Transverse colon (tissue), 4 donors: ENCODE measurements at regions not wholly inside any gene's neighbourhood (a gene's known extent, or its start where the extent isn't known, plus 50 kb on each side); places are given as distances from the start of the nearest gene placed in this dataset.

Experiments used
- DNase-seq: peaks from one replicate; pipeline ENCODE4 v3.0.0-alpha.2; 2019
- H3K27ac ChIP-seq, 4 donors: fragments of 200-600 bp; sonication (generic); 2 replicates each; pipeline ENCODE4 v1.5.1; 2016 to 2018; ENCODE audit warnings: inconsistent platforms in 4 of 4
- H3K27me3 ChIP-seq: fragments of 200-600 bp; sonication (generic); 2 replicates; pipeline ENCODE4 v1.5.1; 2017; ENCODE audit warnings: inconsistent platforms
- H3K36me3 ChIP-seq, 4 donors: fragments of 200-600 bp; sonication (generic); 2 replicates each; pipeline ENCODE4 v1.5.1; 2017 to 2019; ENCODE audit warnings: inconsistent platforms in 4 of 4
- H3K4me1 ChIP-seq, 4 donors: fragments of 200-600 bp; sonication (generic); 2 replicates each; pipeline ENCODE4 v1.5.1; 2017 to 2020; ENCODE audit warnings: inconsistent platforms in 4 of 4
- H3K4me3 ChIP-seq, 4 donors: fragments of 200-600 bp; sonication (generic); 1 replicate in 1 of 4; 2 replicates in 3 of 4; pipeline versions ENCODE4 v1.5.1 to v1.6.1; 2017 to 2019; ENCODE audit warnings: inconsistent platforms in 4 of 4
- H3K9me3 ChIP-seq, 2 donors: fragments of 200-600 bp; sonication (generic); 2 replicates each; pipeline ENCODE4 v1.5.1; 2017 to 2019; ENCODE audit warnings: inconsistent platforms in 2 of 2
- EP300 ChIP-seq: sonication (generic); formaldehyde crosslinking; IDR thresholded peaks from one replicate; pipeline ENCODE4 v1.6.1; 2017; ENCODE audit warnings: antibody characterized with exemption, low read depth
- POLR2A ChIP-seq: fragments of 450-650 bp; IDR thresholded peaks from one replicate; pipeline ENCODE4 v1.6.1; 2016; ENCODE audit warnings: antibody characterized with exemption, mild to moderate bottlenecking, moderate library complexity
- POLR2AphosphoS5 ChIP-seq, 3 donors: sonication (generic); formaldehyde crosslinking; IDR thresholded peaks; one replicate each; pipeline ENCODE4 v1.6.1; 2016; ENCODE audit warnings: antibody characterized with exemption in 3 of 3
- WGBS, 2 donors: methylation state at CpG; one replicate each; pipeline ENCODE4 v1.1.5; 2018; ENCODE audit warnings: low coverage in 1 of 2; 5-methylcytosine and 5-hydroxymethylcytosine counted together
- in situ Hi-C, 4 donors: fragments of 200-750 bp; cut with MboI; loops; one replicate each; pipeline versions ENCODE4 v1.15.0 to v1.15.1; 2017; ENCODE audit warnings: low sequenced_read_pairs in 3 of 4, low pct_ligation_motif_present in 1 of 4, low pct_unique_long_range_greater_than_20kb in 1 of 4
- intact Hi-C: fragments of 100-400 bp; cut with DNase I; formaldehyde crosslinking; loops from one replicate; pipeline ENCODE4 v1.15.1; 2023; ENCODE audit warnings: low total_unique reads
- TF ChIP-seq, protein P1 (sequence below), 5 experiments: fragments of 200-600 bp in 3 of 5; fragments of 450-650 bp in 2 of 5; sonication (generic) in 3 of 5; IDR thresholded peaks; 1 replicate in 2 of 5; 2 replicates in 3 of 5; pipeline ENCODE4 v1.5.1; 2016 to 2017; ENCODE audit warnings: antibody characterized with exemption in 5 of 5, inconsistent platforms in 3 of 5, mild to moderate bottlenecking in 2 of 5, moderate library complexity in 1 of 5

DNA sequence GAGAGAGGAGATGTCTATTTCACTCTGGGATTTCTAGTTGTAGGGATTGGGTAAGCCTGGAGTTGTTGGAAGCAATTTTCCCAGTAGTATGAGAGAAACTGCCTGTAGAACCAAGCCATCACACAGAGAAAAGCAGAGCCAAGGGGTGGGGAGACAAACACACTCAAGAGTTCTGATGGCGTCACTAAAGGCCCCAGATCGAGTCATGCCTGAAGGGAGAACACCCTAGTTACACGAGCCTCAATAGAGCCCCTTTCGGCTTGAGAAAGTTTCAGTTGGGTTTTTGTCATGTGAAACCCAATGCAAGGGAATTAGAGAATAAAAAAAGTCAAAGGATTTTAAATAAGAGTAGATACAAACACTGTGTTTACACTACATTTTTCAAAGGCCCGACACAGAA is 66.1 kb upstream of the PFN2 start:
- H3K36me3 ChIP-seq: no peaks in the 10 kb centered on the region
- TF ChIP-seq EP300: no peak
- TF ChIP-seq, protein P1, sequence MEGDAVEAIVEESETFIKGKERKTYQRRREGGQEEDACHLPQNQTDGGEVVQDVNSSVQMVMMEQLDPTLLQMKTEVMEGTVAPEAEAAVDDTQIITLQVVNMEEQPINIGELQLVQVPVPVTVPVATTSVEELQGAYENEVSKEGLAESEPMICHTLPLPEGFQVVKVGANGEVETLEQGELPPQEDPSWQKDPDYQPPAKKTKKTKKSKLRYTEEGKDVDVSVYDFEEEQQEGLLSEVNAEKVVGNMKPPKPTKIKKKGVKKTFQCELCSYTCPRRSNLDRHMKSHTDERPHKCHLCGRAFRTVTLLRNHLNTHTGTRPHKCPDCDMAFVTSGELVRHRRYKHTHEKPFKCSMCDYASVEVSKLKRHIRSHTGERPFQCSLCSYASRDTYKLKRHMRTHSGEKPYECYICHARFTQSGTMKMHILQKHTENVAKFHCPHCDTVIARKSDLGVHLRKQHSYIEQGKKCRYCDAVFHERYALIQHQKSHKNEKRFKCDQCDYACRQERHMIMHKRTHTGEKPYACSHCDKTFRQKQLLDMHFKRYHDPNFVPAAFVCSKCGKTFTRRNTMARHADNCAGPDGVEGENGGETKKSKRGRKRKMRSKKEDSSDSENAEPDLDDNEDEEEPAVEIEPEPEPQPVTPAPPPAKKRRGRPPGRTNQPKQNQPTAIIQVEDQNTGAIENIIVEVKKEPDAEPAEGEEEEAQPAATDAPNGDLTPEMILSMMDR (IDR thresholded peaks at IDR 0.05): no peak
- TF ChIP-seq POLR2A: no peak
- no peak for TF ChIP-seq POLR2AphosphoS5 (IDR thresholded peaks at IDR 0.05)
- no peaks in the 10 kb centered on the region for H3K9me3 ChIP-seq
- intact Hi-C loops (no loop called here), in situ Hi-C loops (no loop called here)
- no peak overlapping the region for H3K27ac ChIP-seq
- 87% methylated on average over 5 of the region's 5 CpGs for WGBS, 2 donors
- H3K4me3 ChIP-seq: no peak overlapping the region
- no peak for DNase-seq
- no peaks in the 10 kb centered on the region for H3K4me1 ChIP-seq
- H3K27me3 ChIP-seq: no peaks in the 10 kb centered on the region

DNA sequence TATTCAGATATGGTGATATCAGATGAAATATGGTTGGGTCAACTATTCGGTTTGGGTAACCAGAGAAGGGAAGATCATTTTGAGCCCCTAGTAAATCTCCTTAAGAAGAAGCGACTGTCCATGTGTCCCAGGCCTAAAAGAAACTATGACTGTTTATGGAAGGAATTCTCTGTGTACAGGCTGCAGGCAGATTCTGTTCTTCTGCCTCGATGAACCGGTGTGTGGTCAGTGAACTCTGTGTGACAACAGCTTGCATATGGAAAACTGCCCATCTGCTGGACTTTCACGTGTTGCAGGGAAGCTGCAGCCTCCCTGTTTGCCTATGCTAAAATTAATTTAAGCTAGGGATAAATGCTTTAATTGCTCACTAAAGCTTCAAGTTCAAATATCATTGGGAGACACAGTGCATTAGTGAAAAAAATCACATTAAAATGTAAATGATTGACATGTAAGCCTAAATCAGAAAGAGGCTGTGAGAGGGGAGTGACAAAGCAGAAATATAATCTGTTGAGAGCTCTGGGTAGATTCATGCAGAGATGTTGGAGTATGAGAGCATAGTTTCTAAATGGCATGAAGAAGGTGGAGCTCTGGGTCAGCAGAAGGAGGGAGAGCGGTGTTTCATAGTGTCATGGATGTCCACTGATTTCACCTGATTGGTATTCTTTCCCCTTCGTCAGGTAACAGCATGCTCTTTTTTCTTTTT is 65.4 kb upstream of the PFN2 start:
- H3K9me3 ChIP-seq: no peaks in the 10 kb centered on the region
- TF ChIP-seq, protein P1 (IDR thresholded peaks at IDR 0.05): no peak
- TF ChIP-seq POLR2A (no peak), POLR2AphosphoS5 (IDR thresholded peaks at IDR 0.05) (no peak), EP300 (no peak)
- intact Hi-C loops: no loop called here
- H3K27me3 ChIP-seq: no peaks in the 10 kb centered on the region
- no peaks in the 10 kb centered on the region for H3K36me3 ChIP-seq
- no peak overlapping the region for H3K27ac ChIP-seq
- in situ Hi-C loops: no loop called here
- DNase-seq: no peak
- H3K4me1 ChIP-seq: no peaks in the 10 kb centered on the region
- WGBS, 2 donors: 70 to 82% methylated on average over 4 to 7 of the region's 7 CpGs
- no peak overlapping the region for H3K4me3 ChIP-seq

- Histone ChIP-seq H3K36me3 (no peaks in the 10 kb centered on the region), H3K27ac (no peak overlapping the region), H3K9me3 (no peaks in the 10 kb centered on the region), H3K4me1 (no peaks in the 10 kb centered on the region), H3K27me3 (no peaks in the 10 kb centered on the region), H3K4me3 (no peak overlapping the region)
- intact Hi-C loops (no loop called here), in situ Hi-C loops (no loop called here)
- TF ChIP-seq EP300 (no peak), POLR2A (no peak), POLR2AphosphoS5 (IDR thresholded peaks at IDR 0.05) (no peak)
- TF ChIP-seq, protein P1 (IDR thresholded peaks at IDR 0.05): no peak
- WGBS, 2 donors: 80 to 86% methylated on average over 6 of the region's 6 CpGs
- DNase-seq: no peak
These were observed 64.6 kb upstream of the PFN2 start for GRCh38 chr3:150035301-150035779.

DNA sequence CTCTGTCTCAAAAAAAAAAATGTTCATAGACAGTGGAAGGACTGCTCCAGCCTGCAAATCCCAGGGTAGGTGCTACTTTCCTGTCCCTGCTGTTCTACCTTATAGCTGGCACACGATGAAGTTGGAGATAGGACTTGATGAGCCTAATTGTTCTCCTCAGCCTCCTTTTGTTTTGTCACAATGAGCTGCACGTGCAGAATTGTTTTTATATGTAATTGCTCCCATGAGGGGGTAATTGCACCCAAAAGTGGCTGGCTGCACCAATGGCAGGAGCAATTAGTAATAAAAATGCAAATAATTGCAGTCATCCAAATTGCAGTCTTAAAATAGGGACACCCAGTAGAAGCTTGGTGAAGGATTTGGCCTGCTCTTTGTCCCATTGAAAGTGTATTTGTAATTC is 63.0 kb upstream of the PFN2 start:
- no peaks in the 10 kb centered on the region for H3K36me3 ChIP-seq
- in situ Hi-C loops (no loop called here), intact Hi-C loops (no loop called here)
- H3K4me3 ChIP-seq: no peak overlapping the region
- 45 to 47% methylated on average over 2 of the region's 2 CpGs for WGBS, 2 donors
- DNase-seq: no peak
- H3K9me3 ChIP-seq: no peaks in the 10 kb centered on the region
- H3K27me3 ChIP-seq: no peaks in the 10 kb centered on the region
- TF ChIP-seq EP300 (no peak), POLR2A (no peak), POLR2AphosphoS5 (IDR thresholded peaks at IDR 0.05) (no peak)
- TF ChIP-seq, protein P1 (IDR thresholded peaks at IDR 0.05): no peak
- no peak overlapping the region for H3K27ac ChIP-seq
- no peaks in the 10 kb centered on the region for H3K4me1 ChIP-seq
